Glutamatergic neuron (in vitro differentiated cells): ENCODE measurements at regions not wholly inside any gene's neighbourhood (a gene's known extent, or its start where the extent isn't known, plus 50 kb on each side); places are given as distances from the start of the nearest gene placed in this dataset.

Source experiments
- DNase-seq: peaks from one replicate; pipeline ENCODE4 v3.0.0; 2022
- H3K27ac Mint-ChIP-seq: one replicate; pipeline ENCODE4 v1.8.0; 2020; ENCODE audit warnings: mild to moderate bottlenecking, mixed read lengths, inconsistent platforms; ENCODE audit not compliant: unreplicated experiment
- H3K27me3 Mint-ChIP-seq: one replicate; pipeline ENCODE4 v1.8.0; 2020; ENCODE audit warnings: mild to moderate bottlenecking, moderate library complexity, mixed read lengths, inconsistent platforms; ENCODE audit not compliant: unreplicated experiment
- H3K36me3 Mint-ChIP-seq: one replicate; pipeline ENCODE4 v1.8.0; 2020; ENCODE audit warnings: mild to moderate bottlenecking, mixed read lengths, inconsistent platforms; ENCODE audit not compliant: unreplicated experiment
- H3K4me1 Mint-ChIP-seq: one replicate; pipeline ENCODE4 v1.8.0; 2020; ENCODE audit warnings: mild to moderate bottlenecking, low read depth, mixed read lengths, inconsistent platforms; ENCODE audit not compliant: unreplicated experiment
- H3K4me3 Mint-ChIP-seq: one replicate; pipeline ENCODE4 v1.8.0; 2020; ENCODE audit warnings: mild to moderate bottlenecking, mixed read lengths, inconsistent platforms; ENCODE audit not compliant: unreplicated experiment
- H3K9me3 Mint-ChIP-seq: one replicate; pipeline ENCODE4 v1.8.0; 2020; ENCODE audit warnings: mild to moderate bottlenecking, moderate library complexity, mixed read lengths, inconsistent platforms; ENCODE audit not compliant: unreplicated experiment
- TF ChIP-seq, protein P1 (sequence below): fragments of 200-600 bp; sonication (generic); IDR thresholded peaks from one replicate; pipeline ENCODE4 v1.5.0; 2021; ENCODE audit not compliant: partially characterized antibody, unreplicated experiment

GRCh38 chr18:42474577-42474976 lies 519.5 kb downstream of the PIK3C3 start:
- DNase-seq, result no peak
- Mint-ChIP-seq H3K9me3 (no peaks in the 10 kb centered on the region), H3K27ac (no peak overlapping the region), H3K36me3 (no peaks in the 10 kb centered on the region), H3K4me3 (no peak overlapping the region), H3K27me3 (no peaks in the 10 kb centered on the region), H3K4me1 (no peaks in the 10 kb centered on the region)
- TF ChIP-seq, protein P1, sequence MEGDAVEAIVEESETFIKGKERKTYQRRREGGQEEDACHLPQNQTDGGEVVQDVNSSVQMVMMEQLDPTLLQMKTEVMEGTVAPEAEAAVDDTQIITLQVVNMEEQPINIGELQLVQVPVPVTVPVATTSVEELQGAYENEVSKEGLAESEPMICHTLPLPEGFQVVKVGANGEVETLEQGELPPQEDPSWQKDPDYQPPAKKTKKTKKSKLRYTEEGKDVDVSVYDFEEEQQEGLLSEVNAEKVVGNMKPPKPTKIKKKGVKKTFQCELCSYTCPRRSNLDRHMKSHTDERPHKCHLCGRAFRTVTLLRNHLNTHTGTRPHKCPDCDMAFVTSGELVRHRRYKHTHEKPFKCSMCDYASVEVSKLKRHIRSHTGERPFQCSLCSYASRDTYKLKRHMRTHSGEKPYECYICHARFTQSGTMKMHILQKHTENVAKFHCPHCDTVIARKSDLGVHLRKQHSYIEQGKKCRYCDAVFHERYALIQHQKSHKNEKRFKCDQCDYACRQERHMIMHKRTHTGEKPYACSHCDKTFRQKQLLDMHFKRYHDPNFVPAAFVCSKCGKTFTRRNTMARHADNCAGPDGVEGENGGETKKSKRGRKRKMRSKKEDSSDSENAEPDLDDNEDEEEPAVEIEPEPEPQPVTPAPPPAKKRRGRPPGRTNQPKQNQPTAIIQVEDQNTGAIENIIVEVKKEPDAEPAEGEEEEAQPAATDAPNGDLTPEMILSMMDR, result no peak

GRCh38 chr18:42475157-42475556 lies 520.1 kb downstream of the PIK3C3 start:
- H3K4me1 Mint-ChIP-seq, result no peaks in the 10 kb centered on the region
- no peak overlapping the region for H3K27ac Mint-ChIP-seq
- H3K4me3 Mint-ChIP-seq, result no peak overlapping the region
- TF ChIP-seq, protein P1, result no peak
- H3K36me3 Mint-ChIP-seq, result no peaks in the 10 kb centered on the region
- no peaks in the 10 kb centered on the region for H3K27me3 Mint-ChIP-seq
- H3K9me3 Mint-ChIP-seq, result no peaks in the 10 kb centered on the region
- DNase-seq, result no peak

DNA sequence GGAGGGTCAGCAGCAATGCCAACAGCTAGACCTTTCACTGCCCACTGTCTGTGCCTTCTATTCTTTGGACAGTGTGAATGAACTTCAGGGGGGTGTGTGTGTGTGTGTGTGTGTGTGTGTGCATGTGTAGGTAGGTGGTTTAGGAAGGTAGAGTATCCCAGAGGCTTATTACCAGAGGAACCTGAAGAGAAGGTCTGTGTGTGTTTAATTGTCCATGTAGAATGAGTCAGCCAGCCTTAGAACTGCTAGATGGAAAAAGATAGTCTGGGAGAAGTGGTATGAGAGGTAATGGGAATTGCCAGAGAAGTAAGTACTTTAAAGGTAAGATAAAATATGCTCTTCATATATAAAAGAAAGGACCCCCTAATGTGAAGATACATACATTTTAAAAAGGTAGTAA lies 522.2 kb downstream of the PIK3C3 start:
- Mint-ChIP-seq H3K4me1 (no peaks in the 10 kb centered on the region), H3K27me3 (no peaks in the 10 kb centered on the region)
- DNase-seq, result no peak

GRCh38 chr18:42480441-42480840 lies 525.4 kb downstream of the PIK3C3 start:
- H3K27me3 Mint-ChIP-seq, result peaks cover 2% of the 10 kb centered on the region
- H3K4me1 Mint-ChIP-seq, result no peaks in the 10 kb centered on the region
- no peak for DNase-seq
- no peak overlapping the region for H3K27ac Mint-ChIP-seq
- TF ChIP-seq, protein P1, result no peak
- H3K36me3 Mint-ChIP-seq, result peaks cover 5% of the 10 kb centered on the region
- H3K4me3 Mint-ChIP-seq, result no peak overlapping the region
- H3K9me3 Mint-ChIP-seq, result no peaks in the 10 kb centered on the region

More for the DNA sequence above, 522.2 kb downstream of the PIK3C3 start:
- TF ChIP-seq, protein P1, result no peak
- no peak overlapping the region for H3K27ac Mint-ChIP-seq
- no peak overlapping the region for H3K4me3 Mint-ChIP-seq
- H3K9me3 Mint-ChIP-seq, result no peaks in the 10 kb centered on the region
- H3K36me3 Mint-ChIP-seq, result no peaks in the 10 kb centered on the region

- Mint-ChIP-seq H3K36me3 (peaks cover 6% of the 10 kb centered on the region), H3K27ac (no peak overlapping the region), H3K9me3 (no peaks in the 10 kb centered on the region), H3K27me3 (peaks cover 2% of the 10 kb centered on the region), H3K4me3 (no peak overlapping the region), H3K4me1 (no peaks in the 10 kb centered on the region)
- DNase-seq, result no peak
- TF ChIP-seq, protein P1, result no peak
Observed at GRCh38 chr18:42484648-42485047, 529.6 kb downstream of the PIK3C3 start.
